ENCODE measurements at regions not wholly inside any gene's neighbourhood (a gene's known extent, or its start where the extent isn't known, plus 50 kb on each side); places are given as distances from the start of the nearest gene placed in this dataset.

GRCh38 chr5:160488394-160489325 lies 67.0 kb downstream of the PTTG1 start:
- H3K9me3 Mint-ChIP-seq, result no peaks in the 10 kb centered on the region
- H3K27me3 Mint-ChIP-seq, result peaks cover 3% of the 10 kb centered on the region
- TF ChIP-seq, protein P1, sequence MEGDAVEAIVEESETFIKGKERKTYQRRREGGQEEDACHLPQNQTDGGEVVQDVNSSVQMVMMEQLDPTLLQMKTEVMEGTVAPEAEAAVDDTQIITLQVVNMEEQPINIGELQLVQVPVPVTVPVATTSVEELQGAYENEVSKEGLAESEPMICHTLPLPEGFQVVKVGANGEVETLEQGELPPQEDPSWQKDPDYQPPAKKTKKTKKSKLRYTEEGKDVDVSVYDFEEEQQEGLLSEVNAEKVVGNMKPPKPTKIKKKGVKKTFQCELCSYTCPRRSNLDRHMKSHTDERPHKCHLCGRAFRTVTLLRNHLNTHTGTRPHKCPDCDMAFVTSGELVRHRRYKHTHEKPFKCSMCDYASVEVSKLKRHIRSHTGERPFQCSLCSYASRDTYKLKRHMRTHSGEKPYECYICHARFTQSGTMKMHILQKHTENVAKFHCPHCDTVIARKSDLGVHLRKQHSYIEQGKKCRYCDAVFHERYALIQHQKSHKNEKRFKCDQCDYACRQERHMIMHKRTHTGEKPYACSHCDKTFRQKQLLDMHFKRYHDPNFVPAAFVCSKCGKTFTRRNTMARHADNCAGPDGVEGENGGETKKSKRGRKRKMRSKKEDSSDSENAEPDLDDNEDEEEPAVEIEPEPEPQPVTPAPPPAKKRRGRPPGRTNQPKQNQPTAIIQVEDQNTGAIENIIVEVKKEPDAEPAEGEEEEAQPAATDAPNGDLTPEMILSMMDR (conservative IDR thresholded peaks at IDR 0.05), result no peak
- no peak for DNase-seq (ENCODE audit: extremely low spot score, unreplicated experiment)
- no peaks in the 10 kb centered on the region for H3K4me1 Mint-ChIP-seq (ENCODE audit: unreplicated experiment)
- H3K27ac Mint-ChIP-seq, result no peak overlapping the region
- no peaks in the 10 kb centered on the region for H3K36me3 Mint-ChIP-seq
- H3K4me3 Mint-ChIP-seq, result no peak overlapping the region

GRCh38 chr5:160491438-160491837 lies 69.8 kb downstream of the PTTG1 start:
- H3K4me1 Mint-ChIP-seq (ENCODE audit: unreplicated experiment), result no peaks in the 10 kb centered on the region
- DNase-seq (ENCODE audit: extremely low spot score, unreplicated experiment), result no peak
- TF ChIP-seq, protein P1 (conservative IDR thresholded peaks at IDR 0.05), result no peak
- H3K27me3 Mint-ChIP-seq, result peaks cover 6% of the 10 kb centered on the region
- no peak overlapping the region for H3K27ac Mint-ChIP-seq
- no peaks in the 10 kb centered on the region for H3K9me3 Mint-ChIP-seq
- no peaks in the 10 kb centered on the region for H3K36me3 Mint-ChIP-seq
- no peak overlapping the region for H3K4me3 Mint-ChIP-seq

DNA sequence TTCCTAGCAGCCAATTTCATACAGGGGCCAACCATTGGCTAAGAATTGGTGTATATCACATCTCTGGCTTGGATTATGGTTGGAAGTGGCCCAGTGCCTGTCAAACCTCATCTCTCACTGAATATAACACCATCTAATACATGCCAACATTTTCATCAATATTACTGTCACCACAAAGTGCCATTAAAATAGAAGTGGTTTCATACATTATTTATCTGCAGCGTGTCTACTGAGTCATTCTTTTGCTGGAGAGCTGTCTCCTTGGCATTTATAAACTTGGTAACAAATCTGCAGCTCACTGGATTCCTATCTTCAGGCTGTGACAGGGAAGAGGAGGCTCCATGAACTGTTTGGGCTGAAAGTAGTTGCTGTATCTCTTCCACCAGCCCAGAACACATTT lies 70.9 kb downstream of the PTTG1 start:
- H3K36me3 Mint-ChIP-seq, result no peaks in the 10 kb centered on the region
- H3K27me3 Mint-ChIP-seq, result peaks cover 6% of the 10 kb centered on the region
- H3K9me3 Mint-ChIP-seq, result no peaks in the 10 kb centered on the region
- DNase-seq (ENCODE audit: extremely low spot score, unreplicated experiment), result no peak
- TF ChIP-seq, protein P1 (conservative IDR thresholded peaks at IDR 0.05), result no peak
- no peak overlapping the region for H3K4me3 Mint-ChIP-seq
- H3K4me1 Mint-ChIP-seq (ENCODE audit: unreplicated experiment), result no peaks in the 10 kb centered on the region
- no peak overlapping the region for H3K27ac Mint-ChIP-seq

DNA sequence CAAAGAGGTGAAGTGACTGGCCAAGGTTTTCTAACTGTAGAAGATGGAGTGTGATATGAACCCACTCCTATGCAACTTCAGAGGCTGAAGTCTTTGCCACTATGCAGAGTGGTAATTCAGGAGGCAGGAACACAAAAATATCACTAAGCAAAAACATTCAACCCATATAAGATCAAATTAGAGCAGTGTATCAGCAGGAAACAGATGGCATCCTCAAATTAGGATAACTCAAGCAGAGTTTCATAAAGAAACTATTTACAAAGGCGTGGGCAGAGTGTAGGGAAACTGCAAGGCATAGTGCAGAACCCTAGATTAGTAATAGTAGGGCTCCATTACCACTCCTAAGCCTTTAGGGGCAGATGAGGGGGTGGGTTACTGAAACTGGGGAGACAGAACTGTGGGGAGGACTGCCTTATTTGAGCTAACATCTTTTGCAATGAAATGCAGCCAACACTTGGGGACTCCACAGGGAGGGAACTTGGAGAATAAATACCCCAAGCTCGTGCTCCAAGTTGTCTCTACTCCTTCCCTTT lies 72.2 kb downstream of the PTTG1 start:
- Mint-ChIP-seq H3K36me3 (no peaks in the 10 kb centered on the region), H3K4me3 (no peak overlapping the region), H3K27me3 (peaks cover 6% of the 10 kb centered on the region), H3K9me3 (no peaks in the 10 kb centered on the region), H3K27ac (no peak overlapping the region), H3K4me1 (ENCODE audit: unreplicated experiment) (no peaks in the 10 kb centered on the region)
- no peak for DNase-seq (ENCODE audit: extremely low spot score, unreplicated experiment)
- TF ChIP-seq, protein P1 (conservative IDR thresholded peaks at IDR 0.05), result no peak

GRCh38 chr5:160494451-160494850 lies 72.8 kb downstream of the PTTG1 start:
- Mint-ChIP-seq H3K36me3 (no peaks in the 10 kb centered on the region), H3K27ac (no peak overlapping the region), H3K4me1 (ENCODE audit: unreplicated experiment) (no peaks in the 10 kb centered on the region), H3K9me3 (no peaks in the 10 kb centered on the region), H3K4me3 (no peak overlapping the region), H3K27me3 (peaks cover 6% of the 10 kb centered on the region)
- TF ChIP-seq, protein P1 (conservative IDR thresholded peaks at IDR 0.05), result no peak
- no peak for DNase-seq (ENCODE audit: extremely low spot score, unreplicated experiment)
